ENCODE measurements at regions not wholly inside any gene's neighbourhood (a gene's known extent, or its start where the extent isn't known, plus 50 kb on each side); places are given as distances from the start of the nearest gene placed in this dataset.

DNA sequence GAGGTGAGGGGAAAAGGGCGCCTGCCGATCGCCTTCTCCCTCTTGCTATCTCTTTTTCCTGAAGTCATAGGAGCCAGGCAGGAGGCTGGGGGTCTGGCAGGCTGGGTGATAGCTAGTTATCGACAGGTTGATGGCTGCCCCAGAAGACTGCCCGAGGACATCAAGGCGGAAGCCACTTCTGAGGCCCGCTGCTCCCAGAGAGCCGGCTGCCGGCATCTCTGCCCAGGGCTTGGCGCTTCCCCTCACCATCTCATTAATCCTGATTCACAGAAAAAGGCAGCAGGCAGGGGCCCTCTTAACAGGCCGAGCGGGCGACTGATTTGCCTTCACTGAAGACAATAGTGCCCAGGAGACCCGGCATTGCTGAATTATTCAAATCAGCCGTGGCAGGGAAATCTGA, 124.2 kb downstream of the MIAT start:
- no peak overlapping the region for H3K4me3 Mint-ChIP-seq
- DNase-seq (ENCODE audit: low spot score in 2 of 2) (no peak), ATAC-seq (no peak)
- H3K9me3 Mint-ChIP-seq: peaks cover 2% of the 10 kb centered on the region
- H3K27ac Mint-ChIP-seq: no peak overlapping the region
- peaks cover 32% of the 10 kb centered on the region for H3K36me3 Mint-ChIP-seq
- peaks cover 6% of the 10 kb centered on the region for H3K4me1 Mint-ChIP-seq

DNA sequence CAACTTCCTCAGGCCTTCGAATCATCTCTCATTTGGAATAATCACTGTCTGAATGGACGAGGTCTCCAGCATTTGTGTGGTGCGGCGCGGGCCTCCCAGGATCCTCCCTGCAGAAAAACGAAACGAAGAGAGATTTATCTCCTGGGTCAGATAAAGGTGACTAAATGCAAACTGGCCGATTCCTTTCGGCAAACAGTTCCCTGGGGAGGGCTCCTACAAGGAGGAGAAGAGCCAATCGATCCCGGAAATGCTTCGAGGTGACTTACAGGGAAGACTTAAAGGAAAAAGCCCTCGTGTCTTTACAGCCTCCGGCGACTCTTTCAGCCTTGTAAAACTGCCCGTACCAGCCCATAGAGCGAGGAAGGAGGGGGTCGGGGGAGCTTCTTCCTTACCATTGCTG, 126.5 kb downstream of the MIAT start:
- ATAC-seq: no peak
- H3K27ac Mint-ChIP-seq: no peak overlapping the region
- H3K4me1 Mint-ChIP-seq: peaks cover 6% of the 10 kb centered on the region
- no peak for DNase-seq (ENCODE audit: low spot score in 2 of 2)
- H3K36me3 Mint-ChIP-seq: peaks cover 29% of the 10 kb centered on the region
- H3K4me3 Mint-ChIP-seq: no peak overlapping the region
- peaks cover 2% of the 10 kb centered on the region for H3K9me3 Mint-ChIP-seq

DNA sequence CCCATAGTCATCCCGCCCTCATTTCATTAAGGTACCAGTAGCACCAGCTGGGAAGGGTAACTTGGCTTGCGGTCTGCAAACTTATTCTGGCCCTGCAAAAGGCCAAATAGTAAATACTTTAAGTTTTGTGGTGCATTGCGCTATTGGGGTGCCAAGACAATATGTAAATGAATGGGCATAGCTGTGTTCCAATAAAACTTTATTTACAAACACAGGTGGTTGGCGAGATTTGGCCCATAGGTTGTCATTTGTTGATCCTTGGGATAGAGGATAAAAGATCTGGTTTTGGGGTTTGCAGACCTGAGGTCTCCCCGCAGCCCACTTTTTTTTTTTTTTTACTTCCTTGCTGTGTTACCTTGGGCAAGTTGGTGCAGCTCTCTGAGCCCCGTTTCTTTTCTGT, 127.4 kb downstream of the MIAT start:
- peaks cover 6% of the 10 kb centered on the region for H3K4me1 Mint-ChIP-seq
- no peak for DNase-seq (ENCODE audit: low spot score in 2 of 2)
- no peak overlapping the region for H3K27ac Mint-ChIP-seq
- H3K36me3 Mint-ChIP-seq: peaks cover 28% of the 10 kb centered on the region
- no peak overlapping the region for H3K4me3 Mint-ChIP-seq
- no peaks in the 10 kb centered on the region for H3K9me3 Mint-ChIP-seq
- no peak for ATAC-seq

DNA sequence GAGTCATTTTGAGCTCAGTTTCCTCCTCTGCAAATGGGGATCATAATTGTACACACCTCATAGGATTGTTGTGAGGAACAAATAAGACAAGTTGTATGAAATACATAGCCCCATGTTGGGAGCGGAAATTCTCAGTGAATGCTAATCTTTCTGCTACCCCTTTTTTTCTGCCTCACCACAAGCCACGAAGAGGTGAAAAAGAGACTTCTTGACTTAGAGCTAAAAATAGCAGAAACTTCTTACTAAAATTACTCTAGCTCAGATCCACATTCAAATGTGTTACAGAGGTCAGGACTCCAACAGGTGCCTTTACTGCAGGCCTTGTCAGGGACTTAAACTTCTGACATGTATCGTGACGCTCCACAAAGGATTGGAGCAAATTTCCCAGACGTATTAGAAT, 128.5 kb downstream of the MIAT start:
- Mint-ChIP-seq H3K27ac (peak overlapping the region; percentile 48), H3K9me3 (no peaks in the 10 kb centered on the region), H3K4me3 (no peak overlapping the region), H3K36me3 (peaks cover 29% of the 10 kb centered on the region), H3K4me1 (peaks cover 6% of the 10 kb centered on the region)
- no peak for DNase-seq (ENCODE audit: low spot score in 2 of 2)
- no peak for ATAC-seq

DNA sequence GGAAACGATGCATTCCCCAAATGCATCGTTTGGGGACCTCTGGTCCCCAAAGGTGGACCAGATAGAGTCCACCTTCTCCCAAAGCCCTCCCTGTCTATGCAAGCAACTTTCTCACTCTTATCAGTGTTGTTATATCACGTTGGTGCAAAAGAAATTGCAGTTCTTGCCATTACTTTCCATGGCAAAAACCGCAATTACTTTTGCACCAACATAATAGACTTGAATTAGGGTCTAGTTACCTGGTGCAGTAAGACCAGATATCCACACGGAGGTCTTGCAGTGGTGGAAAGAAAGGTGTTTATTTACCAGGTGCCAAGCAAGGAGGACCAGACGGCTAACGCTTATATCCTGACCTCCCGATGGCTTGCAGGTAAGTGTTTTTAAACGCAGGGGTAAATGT, 129.0 kb downstream of the MIAT start:
- no peak for DNase-seq (ENCODE audit: low spot score in 2 of 2)
- Mint-ChIP-seq H3K36me3 (peaks cover 34% of the 10 kb centered on the region), H3K27ac (peak overlapping the region; percentile 52), H3K4me1 (peaks cover 6% of the 10 kb centered on the region), H3K9me3 (no peaks in the 10 kb centered on the region), H3K4me3 (no peak overlapping the region)
- ATAC-seq: no peak

DNA sequence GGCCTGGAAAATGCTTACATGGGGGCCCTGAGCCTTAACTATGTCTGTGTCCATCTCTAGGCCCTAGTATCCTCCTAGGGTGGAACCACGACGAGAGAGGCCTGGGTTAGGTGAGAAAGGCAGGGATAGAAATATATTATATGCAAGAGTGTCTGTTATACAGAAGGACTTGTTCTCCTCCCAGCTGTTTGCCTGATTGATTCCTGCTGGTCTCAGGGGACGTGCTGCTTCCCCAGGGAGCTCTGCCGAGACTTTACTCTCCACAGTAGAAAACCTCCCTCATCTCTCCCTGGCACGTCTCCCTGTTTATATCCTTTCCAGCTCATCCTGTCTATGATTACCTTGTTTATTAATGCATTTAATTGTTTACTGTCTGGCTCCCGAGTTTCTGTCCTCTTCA, 132.6 kb downstream of the MIAT start:
- Mint-ChIP-seq H3K4me3 (no peak overlapping the region), H3K4me1 (peaks cover 6% of the 10 kb centered on the region), H3K36me3 (peaks cover 15% of the 10 kb centered on the region), H3K27ac (no peak overlapping the region), H3K9me3 (no peaks in the 10 kb centered on the region)
- no peak for ATAC-seq
- DNase-seq (ENCODE audit: low spot score in 2 of 2): no peak

DNA sequence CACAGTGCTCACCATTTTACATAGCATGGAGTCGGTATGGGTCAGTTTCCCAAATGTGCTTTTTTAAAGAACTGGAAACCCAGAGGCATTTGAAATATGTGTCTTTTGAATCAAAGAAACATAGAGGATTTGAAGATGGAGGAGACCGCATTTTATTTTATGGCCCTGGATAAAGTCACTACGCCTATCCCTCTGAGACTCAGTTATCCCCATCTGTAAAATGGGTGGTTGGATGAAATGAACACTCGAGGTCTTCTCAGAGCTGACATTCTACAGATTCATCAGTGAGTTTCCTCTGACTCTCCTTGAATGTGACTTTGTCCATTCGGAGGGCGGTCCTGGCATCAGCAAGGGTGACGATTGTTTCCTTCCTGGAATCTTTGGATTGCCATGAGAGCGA, 135.1 kb downstream of the MIAT start:
- H3K27ac Mint-ChIP-seq: no peak overlapping the region
- no peaks in the 10 kb centered on the region for H3K4me1 Mint-ChIP-seq
- DNase-seq (ENCODE audit: low spot score in 2 of 2) (no peak), ATAC-seq (no peak)
- H3K36me3 Mint-ChIP-seq: peaks cover 15% of the 10 kb centered on the region
- no peak overlapping the region for H3K4me3 Mint-ChIP-seq
- no peaks in the 10 kb centered on the region for H3K9me3 Mint-ChIP-seq

DNA sequence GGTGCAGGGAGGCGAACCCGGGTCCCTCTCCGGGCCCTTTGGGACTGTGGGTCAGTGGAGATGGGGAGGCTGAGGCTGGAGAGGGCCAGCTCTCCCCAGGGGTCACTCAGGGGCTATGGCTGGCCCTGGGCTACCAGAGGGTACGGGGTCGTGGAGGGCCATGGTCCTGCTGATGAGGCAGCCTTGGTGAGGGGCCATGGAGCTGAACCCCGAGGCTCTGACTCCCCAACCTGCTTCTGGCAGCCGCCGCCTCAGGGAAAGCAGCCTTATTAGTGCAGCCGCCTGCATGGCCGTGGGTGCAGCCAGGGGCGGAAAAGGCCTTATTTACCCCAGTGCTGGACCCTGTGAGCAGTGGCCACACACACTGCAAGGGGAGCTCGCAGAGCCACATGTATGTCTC, 139.4 kb downstream of the MIAT start:
- H3K4me1 Mint-ChIP-seq: no peaks in the 10 kb centered on the region

DNA sequence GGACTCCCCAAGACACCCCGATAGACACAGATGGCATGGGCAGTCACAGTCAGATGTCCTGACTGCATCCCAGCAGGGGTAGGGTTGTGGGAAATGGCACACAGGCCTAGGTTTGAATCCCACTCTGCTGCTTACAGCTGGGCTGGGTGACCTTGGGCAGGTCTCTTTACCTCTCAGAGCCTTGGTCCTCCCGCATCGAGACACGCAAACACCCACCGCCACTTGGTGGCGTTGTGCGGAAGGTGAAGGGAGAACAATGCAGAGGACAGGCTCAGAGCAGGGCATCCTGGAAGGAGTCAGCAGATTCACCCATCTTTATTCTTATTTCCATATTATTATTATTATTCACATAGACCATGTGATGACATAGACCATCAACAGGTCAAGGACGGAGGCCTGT, 140.5 kb downstream of the MIAT start:
- Mint-ChIP-seq H3K4me1 (no peaks in the 10 kb centered on the region), H3K36me3 (no peaks in the 10 kb centered on the region), H3K27ac (no peak overlapping the region), H3K9me3 (no peaks in the 10 kb centered on the region), H3K4me3 (no peak overlapping the region)
- ATAC-seq (no peak), DNase-seq (ENCODE audit: low spot score in 2 of 2) (no peak)

More for the DNA sequence above, 139.4 kb downstream of the MIAT start:
- no peak for ATAC-seq
- no peaks in the 10 kb centered on the region for H3K36me3 Mint-ChIP-seq
- H3K27ac Mint-ChIP-seq: no peak overlapping the region
- DNase-seq (ENCODE audit: low spot score in 2 of 2): no peak
- no peak overlapping the region for H3K4me3 Mint-ChIP-seq
- no peaks in the 10 kb centered on the region for H3K9me3 Mint-ChIP-seq

DNA sequence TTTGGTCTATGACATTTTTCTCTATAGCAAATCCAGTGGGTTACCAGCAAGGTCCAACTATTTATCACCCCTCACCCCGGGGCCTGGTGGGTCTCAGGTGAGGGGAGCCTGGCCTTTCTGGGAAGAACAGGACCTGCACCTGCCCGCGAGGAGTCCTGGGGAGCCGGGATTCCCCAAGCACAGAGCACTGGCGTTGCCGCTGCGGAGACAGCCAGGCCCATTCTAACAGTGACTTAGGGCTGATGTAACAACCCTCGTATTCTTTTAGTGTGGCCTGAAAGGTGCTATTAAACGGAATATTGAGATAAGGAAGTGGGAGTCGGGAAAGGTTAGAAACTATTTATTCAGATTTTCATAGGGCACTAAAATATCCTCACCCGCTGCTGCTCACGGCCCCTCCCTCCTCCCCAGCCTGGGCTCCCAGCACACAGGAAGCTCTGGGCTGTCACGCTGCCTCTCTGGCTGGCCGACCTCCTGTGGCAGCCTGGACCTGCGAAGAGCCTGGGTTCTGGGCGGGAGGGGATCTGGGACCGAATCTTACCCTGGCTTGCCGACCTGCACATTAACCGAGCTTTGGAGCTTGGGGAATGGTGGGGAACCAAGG, 141.2 kb downstream of the MIAT start:
- DNase-seq (ENCODE audit: low spot score in 2 of 2): no peak
- H3K36me3 Mint-ChIP-seq: no peaks in the 10 kb centered on the region
- no peak for ATAC-seq
- no peak overlapping the region for H3K4me3 Mint-ChIP-seq
- no peak overlapping the region for H3K27ac Mint-ChIP-seq
- no peaks in the 10 kb centered on the region for H3K9me3 Mint-ChIP-seq
- H3K4me1 Mint-ChIP-seq: no peaks in the 10 kb centered on the region

DNA sequence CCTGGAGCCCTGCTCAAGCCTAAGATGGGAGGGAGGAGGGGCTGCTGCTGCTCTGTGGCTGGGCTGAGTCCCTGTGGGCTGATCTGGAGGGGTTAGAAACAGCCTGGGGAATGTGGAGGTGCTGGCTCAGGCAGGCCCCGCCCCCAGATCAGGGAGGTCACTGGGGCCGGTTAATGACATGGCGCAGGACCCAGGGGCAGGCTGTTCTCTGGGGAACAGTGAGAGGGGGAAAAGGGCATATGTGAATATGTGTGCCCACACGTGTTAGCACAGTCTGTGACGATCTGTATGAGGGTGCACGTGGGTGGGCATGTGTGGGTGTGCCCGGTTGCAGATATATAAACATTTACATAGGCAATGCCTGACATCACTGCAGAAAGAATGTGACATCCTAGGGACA, 143.5 kb downstream of the MIAT start:
- Mint-ChIP-seq H3K9me3 (no peaks in the 10 kb centered on the region), H3K4me1 (no peaks in the 10 kb centered on the region), H3K36me3 (no peaks in the 10 kb centered on the region), H3K27ac (peak overlapping the region; percentile 39), H3K4me3 (no peak overlapping the region)
- no peak for ATAC-seq
- no peak for DNase-seq (ENCODE audit: low spot score in 2 of 2)

DNA sequence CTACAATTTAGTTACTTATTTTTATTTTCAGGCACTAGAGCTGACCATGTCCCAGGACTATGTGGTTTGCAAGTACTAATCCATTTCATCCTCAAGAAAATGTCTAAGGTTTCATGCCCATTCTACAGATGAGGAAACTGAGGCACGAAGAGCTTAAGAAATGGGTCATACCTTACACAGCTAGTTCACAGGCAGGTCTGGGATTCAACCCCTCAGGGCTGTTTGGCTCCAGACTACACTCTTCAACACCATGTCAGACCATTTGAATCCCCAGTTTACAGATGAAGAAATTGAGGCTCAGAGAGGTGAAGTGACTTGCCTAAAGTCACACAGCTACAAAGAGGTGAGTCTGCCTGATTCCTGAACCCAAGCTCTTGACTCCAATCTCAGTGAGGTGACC, 144.1 kb downstream of the MIAT start:
- no peak overlapping the region for H3K27ac Mint-ChIP-seq
- no peaks in the 10 kb centered on the region for H3K4me1 Mint-ChIP-seq
- no peaks in the 10 kb centered on the region for H3K9me3 Mint-ChIP-seq
- no peak overlapping the region for H3K4me3 Mint-ChIP-seq
- DNase-seq (ENCODE audit: low spot score in 2 of 2) (no peak), ATAC-seq (no peak)
- H3K36me3 Mint-ChIP-seq: no peaks in the 10 kb centered on the region

DNA sequence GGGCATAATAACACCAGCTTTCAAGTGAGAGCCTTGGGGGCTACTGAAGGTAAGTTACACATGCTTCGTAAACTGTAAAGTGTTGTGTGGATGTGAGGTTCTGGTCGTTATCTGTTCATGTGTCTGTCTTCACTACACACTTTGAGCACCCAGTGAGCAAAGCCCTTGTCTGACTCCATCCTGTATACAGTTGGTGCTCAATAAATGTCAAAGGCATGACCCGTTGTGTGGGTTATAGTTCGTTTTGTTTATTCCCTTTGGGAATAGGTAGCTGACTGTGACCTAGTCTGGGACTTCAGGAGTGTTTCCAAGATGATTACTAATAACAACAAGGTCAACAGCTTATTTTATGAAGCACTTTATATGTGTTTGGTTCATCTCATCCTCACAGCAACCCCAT, 146.9 kb downstream of the MIAT start:
- Mint-ChIP-seq H3K36me3 (no peaks in the 10 kb centered on the region), H3K9me3 (no peaks in the 10 kb centered on the region), H3K4me3 (no peak overlapping the region), H3K4me1 (no peaks in the 10 kb centered on the region), H3K27ac (no peak overlapping the region)
- ATAC-seq (no peak), DNase-seq (ENCODE audit: low spot score in 2 of 2) (no peak)

DNA sequence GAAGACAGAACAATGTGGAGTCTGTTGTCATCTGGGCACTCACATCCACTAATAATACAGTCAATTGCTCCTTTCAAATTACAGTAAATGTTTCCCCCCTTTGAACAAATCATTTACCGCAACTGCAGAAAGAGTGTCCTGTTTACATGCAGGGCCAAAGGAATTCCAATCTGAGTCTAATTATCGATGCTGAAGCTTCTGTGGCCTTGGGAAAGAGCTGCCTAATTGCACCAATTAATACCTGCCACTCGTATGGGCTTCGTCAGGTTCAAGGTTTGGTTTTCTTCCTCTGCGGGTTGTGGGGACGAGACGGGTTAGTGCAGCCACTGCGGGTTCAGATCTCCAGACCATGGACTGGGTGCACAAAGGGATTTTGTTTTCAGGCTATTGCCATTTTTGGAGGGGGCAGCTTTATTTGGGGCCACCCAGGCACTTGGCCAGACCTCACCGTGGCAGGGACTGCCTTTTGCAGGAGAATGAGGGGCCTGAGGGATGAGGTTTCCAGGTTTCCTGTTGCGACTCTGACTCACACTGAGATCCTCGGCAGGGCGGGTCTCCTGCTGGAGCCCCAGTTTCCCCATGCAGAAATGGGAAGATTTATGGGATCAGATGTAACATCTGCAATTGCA, 147.6 kb downstream of the MIAT start:
- no peaks in the 10 kb centered on the region for H3K36me3 Mint-ChIP-seq
- no peak overlapping the region for H3K4me3 Mint-ChIP-seq
- no peaks in the 10 kb centered on the region for H3K9me3 Mint-ChIP-seq
- H3K27ac Mint-ChIP-seq: no peak overlapping the region
- DNase-seq (ENCODE audit: low spot score in 2 of 2) (no peak), ATAC-seq (no peak)
- no peaks in the 10 kb centered on the region for H3K4me1 Mint-ChIP-seq

DNA sequence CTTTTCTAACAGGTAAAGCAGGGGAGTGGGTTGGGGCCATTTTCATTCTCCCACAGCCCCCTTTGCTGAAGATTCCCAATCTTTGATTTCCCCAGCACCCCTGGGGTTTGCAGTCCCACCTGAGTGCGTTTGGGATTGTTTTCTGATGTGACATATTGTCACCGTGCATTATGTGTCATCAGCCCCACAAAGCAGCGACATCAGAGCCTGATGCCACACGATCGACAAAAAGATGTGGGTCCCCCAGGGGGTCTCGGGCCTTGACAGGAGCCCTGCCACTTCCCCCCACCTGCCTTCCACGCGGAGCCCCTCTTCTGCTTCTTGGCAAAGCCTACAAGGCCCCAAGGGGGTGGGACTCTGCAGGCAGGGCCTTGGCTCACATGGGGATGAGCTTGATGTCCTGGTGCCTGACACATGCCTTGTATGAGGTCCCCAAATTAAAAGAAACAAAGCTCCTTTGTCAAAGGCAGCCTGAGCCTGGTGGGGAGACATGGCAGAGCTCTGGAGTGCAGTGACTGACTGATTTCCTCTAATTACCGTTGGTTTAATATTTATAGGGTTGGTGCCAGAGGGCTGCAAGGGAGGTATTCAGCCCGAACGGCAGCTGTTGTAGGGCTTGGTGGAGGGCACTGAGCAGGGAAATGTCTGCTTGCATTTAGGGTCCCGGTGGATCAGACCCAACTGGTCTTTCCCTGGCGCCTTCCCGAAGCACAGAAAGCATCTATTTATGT, 149.2 kb downstream of the MIAT start:
- Mint-ChIP-seq H3K4me1 (no peaks in the 10 kb centered on the region), H3K36me3 (no peaks in the 10 kb centered on the region), H3K27ac (no peak overlapping the region), H3K9me3 (no peaks in the 10 kb centered on the region), H3K4me3 (no peak overlapping the region)
- ATAC-seq: no peak
- DNase-seq (ENCODE audit: low spot score in 2 of 2): no peak

DNA sequence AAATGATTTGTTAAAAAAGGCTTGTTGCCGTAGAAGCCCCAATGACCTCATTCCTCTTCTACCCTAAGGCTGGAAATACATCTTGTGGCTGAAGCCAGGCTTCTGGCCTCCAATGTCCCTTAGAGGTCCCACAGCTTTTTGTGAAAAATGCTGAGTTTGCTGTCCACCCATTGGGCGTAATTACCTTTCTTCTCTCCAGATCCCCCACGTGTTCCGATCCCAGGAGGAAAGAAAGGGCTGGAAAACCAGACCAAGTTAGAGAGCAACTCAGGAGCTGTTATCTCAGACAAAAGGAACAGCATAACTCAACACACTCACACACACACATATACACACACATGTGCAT, 154.2 kb downstream of the MIAT start:
- no peak for DNase-seq (ENCODE audit: low spot score in 2 of 2)
- no peaks in the 10 kb centered on the region for H3K36me3 Mint-ChIP-seq
- no peak for ATAC-seq
- H3K9me3 Mint-ChIP-seq: no peaks in the 10 kb centered on the region
- no peak overlapping the region for H3K27ac Mint-ChIP-seq
- H3K4me3 Mint-ChIP-seq: no peak overlapping the region
- no peaks in the 10 kb centered on the region for H3K4me1 Mint-ChIP-seq
